SW480 (cell line): ENCODE measurements at regions not wholly inside any gene's neighbourhood (a gene's known extent, or its start where the extent isn't known, plus 50 kb on each side); places are given as distances from the start of the nearest gene placed in this dataset.
A peak's percentile ranks its signal among the peaks of the same experiment; 100 is the strongest.

ENCODE experiments used
- DNase-seq: peaks from one replicate; pipeline ENCODE4 v3.0.0-alpha.2; 2016; ENCODE audit warnings: low spot score

DNA sequence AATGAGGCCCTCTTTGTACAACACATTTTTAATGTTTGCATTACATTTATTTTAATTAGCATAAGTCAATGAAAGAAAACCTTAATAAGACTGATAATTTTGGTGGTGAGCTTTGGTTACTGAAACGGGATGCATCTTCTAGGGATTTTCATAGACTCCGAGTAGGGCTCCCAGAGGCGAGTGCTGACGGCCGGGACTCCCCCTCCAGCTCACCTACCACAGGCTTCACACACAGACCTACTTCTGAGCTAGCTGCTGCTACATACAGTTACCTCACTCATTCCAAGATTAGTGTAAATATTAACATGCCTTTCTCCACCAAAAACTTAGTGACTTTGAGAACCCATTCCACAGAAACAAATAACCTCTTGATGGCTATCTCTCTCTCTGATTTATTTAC, 271.1 kb downstream of the GALR1 start:
- DNase-seq = no peak

DNA sequence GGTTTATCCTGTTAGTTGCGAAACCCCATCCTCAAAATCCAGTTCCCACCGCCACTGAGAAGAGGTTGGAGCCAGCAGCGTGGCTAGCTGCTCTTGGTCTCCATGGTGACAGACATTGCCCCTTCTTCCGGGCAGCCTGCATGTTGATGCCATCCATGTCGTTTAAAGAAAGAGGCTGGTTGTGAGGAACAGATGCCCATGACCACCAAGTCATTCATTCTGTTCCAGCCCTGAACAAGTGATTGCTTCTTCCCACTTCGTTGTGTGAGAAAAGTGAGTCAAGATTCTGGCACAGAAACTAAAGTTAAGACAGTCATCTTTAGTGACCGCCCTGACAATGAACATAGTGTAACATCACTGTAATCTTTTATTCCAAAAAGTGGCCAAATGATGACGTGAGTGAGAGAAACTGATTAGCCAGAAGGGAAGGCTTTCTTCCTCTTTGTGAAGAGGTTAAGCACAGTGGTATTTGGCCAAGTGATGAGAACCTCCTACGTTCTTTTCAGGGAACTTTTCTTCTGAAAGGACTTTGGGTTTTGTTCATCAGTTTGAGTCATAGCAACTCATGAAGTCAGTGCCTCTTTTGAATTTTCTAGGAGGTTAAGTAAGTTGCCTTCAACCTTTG, 272.5 kb downstream of the GALR1 start:
- DNase-seq = no peak

DNA sequence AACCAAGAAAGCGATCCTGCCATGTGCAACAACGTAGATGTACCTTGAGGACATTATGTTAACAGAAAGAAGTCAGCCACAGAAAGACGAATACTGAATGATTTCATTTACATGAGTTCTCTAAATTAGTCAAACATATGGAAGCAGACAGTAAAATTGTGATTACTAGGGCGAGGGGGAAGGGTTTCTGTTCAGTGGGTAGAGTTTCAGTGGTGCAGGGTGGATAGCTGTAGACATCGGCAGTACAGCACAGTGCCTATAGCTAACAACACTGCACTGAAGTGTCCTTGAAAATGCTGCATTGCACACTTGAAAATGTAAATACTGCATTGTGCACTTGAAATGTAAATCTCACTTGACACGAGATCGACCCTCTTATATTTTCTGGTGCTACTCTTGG, 275.3 kb downstream of the GALR1 start:
- DNase-seq = no peak

DNA sequence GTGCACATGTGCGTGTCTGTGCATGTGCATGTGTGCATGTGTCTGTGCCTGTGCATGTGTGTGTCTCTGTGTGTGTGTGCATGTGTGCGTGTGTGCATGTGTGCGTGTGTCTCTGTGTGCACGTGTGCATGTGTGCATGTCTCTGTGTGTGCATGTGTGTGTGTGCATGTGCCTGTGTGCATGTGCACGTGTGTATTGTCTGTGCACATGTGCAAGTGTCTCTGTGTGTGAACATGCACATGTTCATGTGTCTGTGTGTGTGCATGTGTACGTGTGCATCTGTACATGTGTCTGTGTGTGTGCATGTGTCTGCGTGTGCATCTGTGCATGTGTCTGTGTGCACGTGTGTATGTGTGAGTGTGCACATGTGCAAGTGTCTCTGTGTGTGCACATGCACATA, 277.3 kb downstream of the GALR1 start:
- DNase-seq = no peak

DNA sequence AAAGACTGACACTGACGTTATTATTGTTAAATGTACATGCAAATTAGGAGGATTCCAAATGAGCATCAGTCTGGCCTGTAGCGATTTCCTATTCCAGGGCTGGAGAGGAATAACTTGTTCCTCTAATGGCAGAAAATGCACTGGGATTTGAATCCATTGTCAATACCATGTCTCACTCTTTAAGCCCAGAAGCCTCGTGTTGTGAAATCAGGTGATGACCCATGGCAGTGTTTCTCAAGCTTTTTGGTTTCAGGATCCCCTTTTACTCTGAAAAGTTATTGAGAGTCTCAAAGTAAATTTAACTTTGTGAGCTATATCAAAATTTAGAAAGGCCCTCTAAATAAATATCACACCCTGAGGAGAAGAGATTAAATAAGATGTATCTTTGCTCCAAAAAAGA, 279.2 kb downstream of the GALR1 start:
- DNase-seq = no peak

DNA sequence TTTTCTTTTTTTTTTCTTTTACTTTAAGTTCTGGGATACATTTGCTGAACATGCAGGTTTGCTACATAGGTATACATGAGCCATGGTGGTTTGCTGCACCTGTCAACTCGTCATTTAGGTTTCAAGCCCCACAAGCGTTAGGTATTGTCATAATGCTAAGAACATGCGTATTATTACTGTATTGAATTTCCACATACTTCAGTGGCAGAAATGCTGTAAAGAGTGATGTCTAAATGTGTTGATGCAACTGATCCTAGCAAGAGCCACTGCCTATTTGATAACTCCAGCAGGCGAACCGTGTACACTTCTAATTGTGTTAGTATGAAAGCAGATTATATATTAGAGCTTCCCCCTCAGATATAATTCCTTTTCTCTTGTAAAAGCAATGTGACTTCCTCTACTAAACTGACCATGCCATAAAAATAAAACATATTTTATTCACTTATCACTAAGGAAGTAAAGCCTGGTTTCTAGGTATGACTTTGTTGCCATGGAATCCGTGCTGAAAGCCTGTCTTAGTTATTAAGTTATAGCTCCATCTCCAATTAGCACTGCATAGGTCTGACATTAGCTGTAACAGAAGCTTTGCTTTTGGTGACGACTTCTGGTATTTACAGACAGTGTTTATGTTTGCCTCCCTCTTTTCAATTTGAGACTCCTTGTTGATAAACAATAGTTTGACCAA, 280.0 kb downstream of the GALR1 start:
- DNase-seq = no peak

DNA sequence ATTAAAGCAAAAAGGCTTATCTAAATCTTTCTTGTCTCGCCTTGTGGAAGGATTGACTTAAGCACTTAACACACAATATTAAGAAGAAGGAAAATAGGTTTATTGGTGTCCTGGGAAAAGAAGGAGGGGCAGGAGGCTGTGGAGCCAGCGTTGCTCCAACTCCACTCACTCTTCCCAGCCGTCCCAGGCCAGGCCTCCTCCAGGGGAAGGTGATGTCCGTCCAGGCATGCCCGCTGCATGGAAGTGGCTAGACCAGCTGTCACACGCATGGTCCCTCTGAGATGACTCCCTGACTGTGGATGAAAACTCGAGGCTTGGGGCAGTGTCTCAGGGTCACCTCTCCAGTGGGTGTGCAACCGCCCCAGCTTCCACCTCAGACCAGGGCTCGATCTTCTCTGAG, 281.1 kb downstream of the GALR1 start:
- no peak for DNase-seq

DNA sequence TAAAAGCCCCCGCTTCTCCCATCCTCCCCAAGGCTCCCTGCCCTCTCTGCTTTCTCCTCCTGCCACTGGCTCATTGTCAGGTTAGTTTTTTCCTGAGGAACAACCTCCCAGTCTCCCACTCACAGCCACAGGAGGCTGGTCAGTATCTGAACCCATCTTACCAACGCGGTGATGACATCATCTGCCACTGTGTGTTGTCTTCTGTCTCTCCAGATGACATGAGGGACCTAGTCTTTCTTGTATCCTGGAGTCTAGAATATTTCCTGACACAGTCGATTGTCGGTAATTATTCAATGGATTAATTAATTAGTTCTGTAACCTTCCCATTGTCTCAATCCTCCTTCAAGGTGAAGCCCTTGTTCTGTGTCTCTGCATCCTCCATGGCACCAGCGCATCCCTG, 290.2 kb downstream of the GALR1 start:
- DNase-seq = no peak

DNA sequence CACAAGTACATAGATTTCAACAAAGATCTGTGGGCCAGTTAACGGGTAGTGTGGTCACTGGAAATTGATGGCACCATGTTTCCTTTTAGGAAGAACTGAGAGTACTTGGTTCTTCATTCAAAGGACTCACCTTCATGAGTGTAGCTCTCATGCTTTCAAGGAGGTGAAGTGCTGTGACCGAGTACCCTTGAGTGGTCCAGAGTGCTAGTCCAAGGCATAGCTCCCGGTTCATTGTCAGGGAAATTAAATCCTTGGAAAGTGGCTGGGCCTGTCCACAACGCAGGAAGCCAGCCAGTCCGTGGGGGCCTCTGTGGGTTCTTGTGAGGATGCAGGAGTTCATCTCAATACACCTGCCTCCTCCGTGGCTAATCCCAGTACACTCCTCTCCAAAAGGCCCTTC, 295.1 kb downstream of the GALR1 start:
- no peak for DNase-seq

DNA sequence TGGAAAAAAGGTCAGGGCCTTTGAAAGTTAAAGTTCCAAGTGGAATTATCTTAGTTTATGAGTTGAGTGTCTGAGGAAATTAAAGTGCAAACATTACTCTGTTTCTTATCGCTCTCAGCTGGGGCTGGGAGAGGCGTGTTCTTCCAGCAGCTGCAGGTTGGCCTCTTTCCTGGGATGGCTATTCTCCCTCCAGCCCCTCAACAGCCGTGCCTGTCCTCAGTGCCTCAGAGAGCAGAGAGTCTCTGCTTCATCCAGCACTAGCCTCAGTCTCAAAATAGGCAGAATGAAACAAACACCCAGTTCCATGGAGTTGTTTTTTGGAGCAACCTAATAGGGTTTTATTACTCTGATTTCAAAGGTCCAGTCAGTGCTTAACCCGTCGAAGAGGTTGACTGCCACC, 298.1 kb downstream of the GALR1 start:
- DNase-seq = no peak

DNA sequence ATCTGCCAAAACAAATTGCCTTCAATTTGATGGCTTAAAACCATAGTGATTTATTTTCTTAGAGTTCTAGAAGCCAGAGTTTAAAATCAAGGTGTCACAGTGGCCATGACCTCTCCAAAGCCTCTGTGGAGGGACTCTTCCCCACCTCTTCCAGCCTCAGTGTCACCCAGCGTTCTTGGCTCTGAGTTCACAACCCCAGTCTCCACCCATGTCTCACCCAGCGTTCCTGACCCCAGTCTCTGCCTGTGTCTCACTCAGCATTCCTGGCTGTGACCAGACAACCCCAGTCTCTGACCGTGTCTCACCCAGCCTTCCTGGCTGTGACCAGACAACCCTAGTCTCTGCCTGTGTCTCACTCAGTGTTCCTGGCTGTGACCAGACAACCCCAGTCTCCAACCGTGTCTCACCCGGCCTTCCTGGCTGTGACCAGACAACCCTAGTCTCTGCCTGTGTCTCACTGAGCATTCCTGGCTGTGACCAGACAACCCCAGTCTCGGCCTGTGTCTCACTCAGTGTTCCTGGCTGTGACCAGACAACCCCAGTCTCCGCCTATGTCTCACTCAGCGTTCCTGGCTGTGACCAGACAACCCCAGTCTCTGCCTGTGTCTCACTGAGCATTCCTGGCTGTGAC, 299.3 kb downstream of the GALR1 start:
- DNase-seq = no peak

DNA sequence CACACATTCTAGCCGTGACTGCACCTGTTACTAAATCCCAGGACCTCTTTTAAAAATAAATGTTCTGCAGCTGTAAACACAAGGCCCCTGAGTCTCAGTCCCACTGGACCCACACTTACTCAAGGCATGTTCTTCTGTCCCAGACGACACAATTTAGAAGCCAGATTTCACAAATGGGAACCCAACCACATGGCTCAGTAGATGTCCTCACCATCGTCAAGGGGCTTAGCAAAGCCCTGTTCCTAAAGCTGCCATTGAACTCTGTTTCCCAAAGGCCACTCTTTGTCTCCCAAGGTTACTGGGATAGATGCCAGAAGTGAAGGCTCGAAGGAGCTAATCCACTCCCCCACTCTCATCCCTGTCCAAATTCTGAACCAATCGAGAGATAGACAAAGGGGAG, 301.0 kb downstream of the GALR1 start:
- DNase-seq = no peak

DNA sequence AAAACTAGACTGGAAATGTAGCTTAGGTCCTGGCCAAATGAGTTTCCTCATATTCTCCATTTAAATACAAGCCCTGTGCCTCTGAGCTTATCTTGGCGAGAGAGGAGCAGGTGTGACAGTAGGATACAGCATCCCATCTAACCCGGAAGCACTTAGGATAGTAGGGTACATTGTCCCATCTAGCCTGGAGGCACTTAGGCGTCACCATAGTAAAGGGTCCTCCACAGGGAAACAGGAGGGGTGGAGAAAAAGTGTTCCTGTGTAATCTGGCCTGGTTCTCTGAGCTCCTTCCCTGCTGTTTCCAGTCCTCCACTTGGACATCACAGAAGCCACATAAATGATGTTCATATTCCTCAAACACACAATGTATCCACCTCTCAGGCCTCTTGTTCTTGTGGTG, 301.4 kb downstream of the GALR1 start:
- DNase-seq = no peak

DNA sequence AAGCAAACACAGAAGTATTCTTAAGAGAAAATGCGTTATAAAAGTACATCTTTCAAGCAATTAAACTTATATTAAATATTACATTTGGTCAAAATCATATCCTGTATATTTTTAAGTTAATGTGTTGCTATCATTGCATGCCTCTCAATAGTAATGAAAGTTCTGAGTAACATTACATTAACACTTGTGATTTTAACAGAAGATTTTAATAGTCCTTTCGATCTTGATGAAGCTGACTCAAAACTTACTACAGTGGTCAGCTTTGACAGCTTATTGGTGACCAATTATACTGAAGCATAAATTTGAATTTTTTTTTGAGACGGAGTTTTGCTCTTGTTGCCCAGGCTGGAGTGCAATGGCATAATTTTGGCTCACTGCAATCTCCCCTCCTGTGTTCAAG, 303.3 kb downstream of the GALR1 start:
- no peak for DNase-seq

DNA sequence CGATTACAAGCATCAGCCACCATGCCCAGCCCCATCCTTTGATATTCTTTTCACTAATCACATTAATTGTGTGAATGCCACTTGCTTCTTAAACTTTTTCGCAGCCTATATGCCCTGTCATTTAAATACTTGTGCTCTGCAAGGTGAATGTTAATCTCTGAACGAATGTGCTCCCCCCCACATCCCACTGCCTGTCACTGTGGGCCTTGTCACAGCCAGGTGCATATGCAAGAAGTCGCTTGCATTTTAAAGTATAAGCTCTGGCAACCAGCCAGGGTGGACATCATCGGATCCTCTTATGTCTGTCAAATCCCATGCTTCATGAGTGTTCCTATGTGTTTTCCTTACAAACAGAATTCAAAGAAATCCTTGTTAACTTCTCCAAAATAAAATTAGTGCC, 304.4 kb downstream of the GALR1 start:
- no peak for DNase-seq

DNA sequence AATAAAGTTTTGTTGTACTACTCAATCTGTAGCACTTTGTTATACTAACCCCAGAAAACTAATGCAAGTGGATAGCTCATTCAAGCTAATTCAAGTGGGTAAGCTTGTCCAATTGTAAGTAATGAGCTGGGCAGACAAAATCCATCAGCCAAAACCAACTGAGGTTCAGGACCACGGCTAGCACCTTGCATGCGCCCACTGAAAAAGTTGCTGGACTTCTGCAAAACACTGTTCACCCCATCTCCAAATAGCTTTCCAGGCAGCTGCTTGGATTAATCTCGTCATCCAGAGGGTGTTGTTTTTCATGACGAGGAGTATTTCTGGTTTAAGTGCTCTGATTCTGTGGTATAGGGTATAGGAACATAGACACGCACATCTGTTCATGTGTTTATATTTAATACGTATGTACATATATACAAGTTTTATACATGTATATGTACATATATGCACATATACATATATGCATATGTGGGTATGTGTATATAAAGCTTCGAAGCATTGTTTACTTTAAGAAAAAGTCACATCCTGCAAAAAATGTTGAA, 307.5 kb downstream of the GALR1 start:
- peak; percentile 0 for DNase-seq

DNA sequence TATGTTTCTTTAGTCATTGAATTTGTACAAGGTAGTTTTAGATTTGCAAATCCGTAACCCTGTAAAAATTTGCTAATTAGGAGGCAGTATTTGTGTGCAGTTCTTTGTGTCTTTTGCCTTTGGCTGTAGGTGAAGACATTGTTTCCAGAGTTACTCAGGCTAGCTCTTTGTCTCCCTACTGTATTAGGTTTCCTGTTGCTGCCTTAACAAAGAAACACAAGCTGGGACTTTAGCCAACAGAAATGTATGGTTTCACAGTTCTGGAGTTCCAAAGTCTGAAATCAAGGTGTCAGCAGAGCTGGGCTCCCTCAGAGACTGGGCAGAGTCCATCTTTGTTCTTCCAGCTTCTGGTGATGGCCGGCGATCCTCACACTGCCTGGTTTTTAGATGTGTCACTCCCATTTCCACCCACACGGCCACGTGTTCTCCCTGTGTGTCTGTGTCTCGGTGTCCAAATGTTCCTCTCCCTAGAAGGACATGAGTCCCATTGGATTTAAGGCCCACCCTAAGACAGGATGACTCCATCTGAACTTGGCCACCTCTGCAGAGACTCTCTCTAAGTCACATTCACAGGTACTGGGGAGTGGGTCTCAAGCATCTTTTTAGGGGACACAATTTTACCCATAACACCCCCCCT, 309.7 kb downstream of the GALR1 start:
- DNase-seq = no peak

DNA sequence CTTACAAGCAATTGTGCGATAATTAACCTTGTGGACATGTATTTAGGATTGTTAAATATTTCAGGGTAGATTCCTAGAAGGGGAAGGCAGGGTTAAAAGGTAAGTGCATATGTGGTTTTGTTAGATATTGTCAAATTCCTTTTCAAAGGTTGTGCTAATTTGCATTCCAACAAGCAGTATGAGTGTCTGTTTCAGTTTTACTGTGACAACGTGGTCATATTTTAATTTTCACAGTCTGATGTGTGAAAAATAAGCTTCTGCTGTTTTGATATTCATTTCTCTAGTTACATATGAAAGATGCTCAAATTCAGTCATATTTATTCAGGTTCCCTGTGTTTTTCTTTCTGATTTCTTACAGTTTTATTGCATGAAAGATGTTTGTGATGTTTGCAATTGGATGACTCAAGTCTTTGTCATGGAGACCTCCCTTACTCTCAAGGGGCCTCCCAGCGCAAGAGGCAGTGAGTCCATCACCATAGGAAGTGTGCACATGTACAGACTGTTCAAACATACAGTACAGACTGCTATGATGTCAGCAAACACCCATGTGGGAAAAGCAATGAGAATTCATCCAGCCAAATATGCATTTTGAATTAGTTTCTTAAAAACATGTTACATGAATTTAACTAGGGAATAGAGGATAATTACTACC, 310.8 kb downstream of the GALR1 start:
- no peak for DNase-seq

DNA sequence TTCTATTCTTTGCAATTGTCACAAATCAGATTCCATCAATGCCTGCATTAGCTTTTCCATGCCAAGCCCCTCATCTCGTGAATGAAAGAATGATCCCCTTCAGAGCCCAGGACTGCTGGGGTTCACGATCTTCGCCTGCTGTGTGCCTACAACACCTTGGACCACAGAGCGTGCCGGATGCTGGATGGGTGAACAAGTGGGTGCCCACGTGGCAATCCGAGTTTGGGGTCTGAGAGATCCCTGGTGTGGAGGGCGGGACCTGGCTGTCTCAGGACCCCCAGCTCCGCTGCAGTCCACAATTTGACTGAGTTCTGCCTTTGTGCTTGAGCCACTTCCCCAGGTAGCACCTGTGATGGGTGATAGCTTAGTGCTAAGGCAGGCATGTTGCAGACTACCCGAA, 317.0 kb downstream of the GALR1 start:
- no peak for DNase-seq

DNA sequence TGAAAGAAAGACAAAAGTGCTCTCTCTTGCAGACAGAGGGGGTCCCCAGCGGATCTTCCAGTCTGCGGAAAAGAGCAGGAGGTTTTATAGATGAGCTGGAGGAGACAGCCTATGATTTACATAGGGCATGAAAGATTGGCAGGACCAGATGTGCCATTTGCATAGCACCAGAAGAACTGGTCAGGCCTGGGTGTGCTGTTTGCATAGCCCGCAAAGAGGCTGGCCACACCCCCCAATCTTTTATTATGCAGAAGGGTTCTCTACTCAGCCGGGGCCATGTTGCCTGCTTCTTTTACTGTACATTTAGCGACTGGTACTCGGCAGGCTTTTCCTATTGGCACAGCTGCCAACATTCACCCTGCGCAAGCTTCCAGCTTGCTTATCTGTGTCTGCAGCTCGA, 317.6 kb downstream of the GALR1 start:
- DNase-seq = no peak

DNA sequence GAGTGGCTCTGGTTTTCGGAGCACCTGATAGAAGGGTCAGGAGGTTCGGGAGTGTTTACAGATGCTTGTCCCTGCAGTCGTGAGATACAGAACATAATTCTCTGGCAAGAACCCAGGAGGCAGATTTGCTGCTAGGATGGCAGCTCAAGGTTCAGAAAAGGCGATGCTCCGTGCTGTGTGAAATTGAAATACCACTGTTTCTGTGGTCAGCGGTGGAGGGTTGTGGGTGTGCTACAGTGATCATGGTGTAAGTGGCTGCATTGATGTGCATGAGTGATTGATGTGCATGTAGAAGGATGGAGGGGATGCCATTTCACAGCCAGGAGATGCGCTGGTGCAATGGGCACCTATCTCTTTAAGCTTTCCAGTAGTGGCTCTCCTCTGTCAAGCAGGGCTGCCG, 322.1 kb downstream of the GALR1 start:
- no peak for DNase-seq

DNA sequence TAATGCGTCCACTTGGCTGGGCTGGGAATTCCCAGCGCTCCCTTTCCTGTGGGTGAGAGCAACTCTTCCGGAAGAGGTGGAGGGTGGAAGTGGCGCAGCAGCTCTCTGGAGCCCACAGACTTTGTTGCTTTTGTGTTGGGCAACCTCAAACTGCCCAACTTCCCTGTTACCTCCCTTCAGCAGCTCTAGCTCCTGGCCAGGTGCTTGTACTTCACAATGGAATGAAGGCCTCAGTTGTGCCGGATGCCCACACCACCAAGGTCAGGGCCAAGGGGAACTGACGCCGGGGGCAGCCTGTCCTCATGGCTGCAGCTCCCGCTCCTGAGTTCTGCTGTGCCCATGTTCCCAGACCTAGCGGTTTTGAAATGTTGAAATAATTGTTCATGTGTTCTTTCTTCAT, 322.9 kb downstream of the GALR1 start:
- no peak for DNase-seq

DNA sequence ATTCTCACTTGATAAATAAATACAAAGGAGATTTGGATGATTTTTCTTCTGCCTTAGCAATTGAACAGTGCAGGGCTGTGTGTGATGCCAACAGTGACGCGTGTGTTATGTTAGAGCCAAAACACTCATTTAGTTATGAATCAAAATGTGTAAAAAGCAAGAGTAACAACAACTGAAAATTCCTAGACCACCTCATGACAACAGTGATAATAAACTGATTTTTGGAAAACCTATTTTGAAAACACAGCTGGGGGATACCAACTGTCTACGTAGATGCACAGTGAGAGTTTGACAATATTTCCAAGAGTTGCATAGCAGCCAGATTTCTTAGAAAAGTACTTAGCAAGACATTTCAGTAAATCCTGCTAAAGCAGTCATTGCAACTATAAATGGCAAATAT, 323.9 kb downstream of the GALR1 start:
- DNase-seq = no peak
